PFSK-1 (cell line): ENCODE measurements at regions not wholly inside any gene's neighbourhood (a gene's known extent, or its start where the extent isn't known, plus 50 kb on each side); places are given as distances from the start of the nearest gene placed in this dataset.

Source experiments
- POLR2AphosphoS5 ChIP-seq: IDR thresholded peaks from 2 replicates; pipeline ENCODE4 v1.6.1; 2012; ENCODE audit warnings: low read depth, mild to moderate bottlenecking, control low read depth, low read length, moderate library complexity
- TAF1 ChIP-seq: IDR thresholded peaks from 2 replicates; pipeline ENCODE4 v1.6.1; 2012; ENCODE audit warnings: low read length, control low read depth, borderline replicate concordance; ENCODE audit not compliant: insufficient read depth

DNA sequence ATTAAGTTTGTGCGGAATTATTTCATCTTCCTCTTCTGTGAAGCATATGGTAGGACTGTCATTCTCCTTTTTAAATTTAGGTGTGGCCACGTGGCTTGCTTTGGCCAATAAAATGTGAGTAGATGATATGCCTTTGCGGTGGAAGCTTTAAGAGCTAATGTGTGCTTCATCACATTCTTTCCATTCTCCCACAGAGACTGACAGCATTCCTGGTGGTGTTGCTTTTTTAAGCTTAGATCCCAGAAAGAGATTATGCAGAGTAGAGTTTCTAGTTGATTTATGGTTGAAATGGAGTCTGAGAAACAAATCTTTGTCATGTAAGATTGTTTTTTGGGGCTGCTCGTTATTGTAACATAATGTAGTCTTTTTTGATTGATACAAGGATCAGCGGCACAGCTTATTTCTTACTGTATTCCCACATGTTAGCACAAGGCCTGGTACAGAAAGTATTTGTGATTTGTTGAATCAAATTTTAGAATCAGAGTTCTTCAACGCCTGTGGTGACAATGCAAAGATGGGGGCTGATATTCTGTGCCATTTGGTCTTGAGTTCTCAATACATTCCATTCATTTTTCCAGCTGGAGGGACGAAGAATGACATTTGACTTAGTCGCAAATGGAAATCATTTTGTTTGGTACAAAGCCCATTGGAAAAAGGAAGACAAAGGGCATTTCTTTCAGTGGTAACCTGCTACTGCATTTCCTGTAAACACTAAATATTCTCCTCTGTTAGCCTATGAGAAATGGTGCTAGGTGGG, 209.9 kb upstream of the VLDLR start:
- no peak for TF ChIP-seq POLR2AphosphoS5
- TF ChIP-seq TAF1: no peak
